Breast epithelium (tissue), 4 donors: ENCODE measurements at regions not wholly inside any gene's neighbourhood (a gene's known extent, or its start where the extent isn't known, plus 50 kb on each side); places are given as distances from the start of the nearest gene placed in this dataset.

Experiments used
- DNase-seq, 2 donors: peaks; one replicate each; pipeline ENCODE4 v3.0.0-alpha.2; 2019; ENCODE audit warnings: low spot score in 2 of 2
- H3K27ac ChIP-seq, 2 donors: fragments of 200-600 bp; sonication (generic) in 1 of 2; one replicate each; pipeline ENCODE4 v1.5.1; 2016 to 2019; ENCODE audit warnings: mild to moderate bottlenecking in 1 of 2
- H3K27me3 ChIP-seq, 2 donors: fragments of 200-600 bp; sonication (generic) in 1 of 2; one replicate each; pipeline versions ENCODE4 v1.5.1 to v1.6.0; 2017 to 2019; ENCODE audit warnings: control low read depth in 1 of 2, mild to moderate bottlenecking in 1 of 2
- H3K36me3 ChIP-seq: fragments of 200-600 bp; one replicate; pipeline ENCODE4 v1.5.1; 2019
- H3K4me1 ChIP-seq, 2 donors: fragments of 200-600 bp; sonication (generic); one replicate each; pipeline ENCODE4 v1.5.1; 2016 to 2019; ENCODE audit warnings: control low read depth in 1 of 2
- H3K4me3 ChIP-seq, 3 donors: fragments of 200-600 bp; sonication (generic); 1 replicate in 2 of 3; 2 replicates in 1 of 3; pipeline ENCODE4 v1.5.1; 2016 to 2019; ENCODE audit warnings: mild to moderate bottlenecking in 3 of 3, moderate library complexity in 2 of 3
- H3K9me3 ChIP-seq, 2 donors: fragments of 200-600 bp; sonication (generic) in 1 of 2; one replicate each; pipeline ENCODE4 v1.5.1; 2016 to 2019; ENCODE audit warnings: control low read depth in 1 of 2
- POLR2A ChIP-seq: fragments of 450-650 bp; IDR thresholded peaks from one replicate; pipeline ENCODE4 v1.6.1; 2016; ENCODE audit warnings: antibody characterized with exemption, mild to moderate bottlenecking, moderate library complexity
- POLR2AphosphoS5 ChIP-seq, 3 donors: sonication (generic); formaldehyde crosslinking; IDR thresholded peaks; one replicate each; pipeline ENCODE4 v1.6.1; 2017; ENCODE audit warnings: antibody characterized with exemption in 3 of 3
- intact Hi-C: fragments of 100-400 bp; cut with DNase I; formaldehyde crosslinking; loops from one replicate; pipeline ENCODE4 v1.15.1; 2023; ENCODE audit warnings: low total_unique reads
- TF ChIP-seq, protein P1 (sequence below), 3 donors: fragments of 450-650 bp; IDR thresholded peaks; one replicate each; pipeline ENCODE4 v1.5.1; 2016 to 2017; ENCODE audit warnings: antibody characterized with exemption in 3 of 3, mild to moderate bottlenecking in 3 of 3, moderate library complexity in 3 of 3

DNA sequence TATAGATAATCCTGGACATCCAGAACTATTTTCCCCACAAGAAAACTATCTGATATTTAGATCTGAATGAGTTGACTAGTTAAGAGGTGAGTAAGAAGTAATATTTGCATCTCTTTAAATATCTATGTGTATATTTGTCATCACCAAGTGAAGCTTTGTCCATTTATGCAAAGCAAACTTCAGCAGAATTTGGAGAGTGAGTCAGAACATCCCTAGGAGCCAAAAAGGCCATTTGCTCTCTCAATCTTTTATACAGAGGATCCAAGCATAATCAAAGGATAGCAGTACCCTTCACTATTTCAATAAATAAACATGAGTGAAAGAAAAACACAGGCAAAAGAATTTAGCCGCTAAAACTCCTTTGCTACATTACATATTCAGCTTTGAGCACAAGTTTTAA is 454.4 kb downstream of the NR2F1-AS1 start:
- Histone ChIP-seq H3K27ac (no peak overlapping the region), H3K9me3 (no peaks in the 10 kb centered on the region), H3K4me1 (no peaks in the 10 kb centered on the region), H3K36me3 (no peaks in the 10 kb centered on the region), H3K27me3 (no peaks in the 10 kb centered on the region), H3K4me3 (no peak overlapping the region)
- no peak for DNase-seq
- TF ChIP-seq POLR2A (no peak), POLR2AphosphoS5 (IDR thresholded peaks at IDR 0.05) (no peak)
- TF ChIP-seq, protein P1, sequence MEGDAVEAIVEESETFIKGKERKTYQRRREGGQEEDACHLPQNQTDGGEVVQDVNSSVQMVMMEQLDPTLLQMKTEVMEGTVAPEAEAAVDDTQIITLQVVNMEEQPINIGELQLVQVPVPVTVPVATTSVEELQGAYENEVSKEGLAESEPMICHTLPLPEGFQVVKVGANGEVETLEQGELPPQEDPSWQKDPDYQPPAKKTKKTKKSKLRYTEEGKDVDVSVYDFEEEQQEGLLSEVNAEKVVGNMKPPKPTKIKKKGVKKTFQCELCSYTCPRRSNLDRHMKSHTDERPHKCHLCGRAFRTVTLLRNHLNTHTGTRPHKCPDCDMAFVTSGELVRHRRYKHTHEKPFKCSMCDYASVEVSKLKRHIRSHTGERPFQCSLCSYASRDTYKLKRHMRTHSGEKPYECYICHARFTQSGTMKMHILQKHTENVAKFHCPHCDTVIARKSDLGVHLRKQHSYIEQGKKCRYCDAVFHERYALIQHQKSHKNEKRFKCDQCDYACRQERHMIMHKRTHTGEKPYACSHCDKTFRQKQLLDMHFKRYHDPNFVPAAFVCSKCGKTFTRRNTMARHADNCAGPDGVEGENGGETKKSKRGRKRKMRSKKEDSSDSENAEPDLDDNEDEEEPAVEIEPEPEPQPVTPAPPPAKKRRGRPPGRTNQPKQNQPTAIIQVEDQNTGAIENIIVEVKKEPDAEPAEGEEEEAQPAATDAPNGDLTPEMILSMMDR (IDR thresholded peaks at IDR 0.05) = no peak
- intact Hi-C loops = no loop called here

DNA sequence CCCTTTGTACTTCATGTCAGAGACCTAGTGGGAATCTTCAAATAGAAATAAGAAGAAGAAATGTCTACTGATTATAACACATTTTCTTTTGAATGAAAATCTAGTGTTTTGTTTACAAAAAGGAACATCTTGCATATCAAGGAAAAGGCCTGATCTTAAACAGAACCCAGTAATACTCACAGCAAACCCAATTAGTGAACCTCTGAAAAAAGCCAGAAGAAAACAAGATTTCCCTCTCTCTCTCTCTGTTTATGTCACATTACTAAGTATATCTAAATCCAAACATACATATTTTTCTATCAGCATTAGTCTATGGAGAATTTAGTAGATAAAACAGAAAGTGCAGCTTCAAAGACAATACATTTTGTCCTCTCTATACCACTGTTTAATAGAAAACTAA is 457.9 kb downstream of the NR2F1-AS1 start:
- Histone ChIP-seq H3K36me3 (no peaks in the 10 kb centered on the region), H3K4me3 (no peak overlapping the region), H3K27ac (no peak overlapping the region), H3K4me1 (no peaks in the 10 kb centered on the region), H3K27me3 (no peaks in the 10 kb centered on the region), H3K9me3 (no peaks in the 10 kb centered on the region)
- TF ChIP-seq, protein P1 (IDR thresholded peaks at IDR 0.05) = no peak
- TF ChIP-seq POLR2A (no peak), POLR2AphosphoS5 (IDR thresholded peaks at IDR 0.05) (no peak)
- intact Hi-C loops = no loop called here
- no peak for DNase-seq

DNA sequence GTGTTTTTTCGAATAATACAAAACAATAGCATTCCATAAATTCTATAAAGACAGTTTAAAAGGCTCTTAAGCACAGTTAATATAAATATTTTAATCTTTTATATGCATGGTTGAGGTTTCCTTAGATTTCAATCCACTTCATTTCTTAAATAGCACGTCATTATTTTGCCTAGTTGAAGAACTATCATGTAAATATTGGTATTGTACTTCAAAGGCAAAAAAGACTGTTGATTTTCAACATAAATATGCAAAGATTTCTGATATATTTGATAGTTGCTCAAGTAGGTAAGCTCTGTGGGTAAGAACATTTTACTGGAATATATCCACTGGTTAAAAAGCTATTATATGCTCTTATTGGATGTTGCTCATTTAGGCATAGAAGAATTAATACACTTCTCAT is 458.6 kb downstream of the NR2F1-AS1 start:
- no peak for TF ChIP-seq POLR2A
- TF ChIP-seq POLR2AphosphoS5 (IDR thresholded peaks at IDR 0.05) = no peak
- TF ChIP-seq, protein P1 (IDR thresholded peaks at IDR 0.05) = no peak
- no peaks in the 10 kb centered on the region for H3K36me3 ChIP-seq
- no peak for DNase-seq
- intact Hi-C loops = no loop called here
- no peak overlapping the region for H3K27ac ChIP-seq
- H3K4me1 ChIP-seq = no peaks in the 10 kb centered on the region
- no peak overlapping the region for H3K4me3 ChIP-seq
- H3K27me3 ChIP-seq = no peaks in the 10 kb centered on the region
- H3K9me3 ChIP-seq = no peaks in the 10 kb centered on the region

DNA sequence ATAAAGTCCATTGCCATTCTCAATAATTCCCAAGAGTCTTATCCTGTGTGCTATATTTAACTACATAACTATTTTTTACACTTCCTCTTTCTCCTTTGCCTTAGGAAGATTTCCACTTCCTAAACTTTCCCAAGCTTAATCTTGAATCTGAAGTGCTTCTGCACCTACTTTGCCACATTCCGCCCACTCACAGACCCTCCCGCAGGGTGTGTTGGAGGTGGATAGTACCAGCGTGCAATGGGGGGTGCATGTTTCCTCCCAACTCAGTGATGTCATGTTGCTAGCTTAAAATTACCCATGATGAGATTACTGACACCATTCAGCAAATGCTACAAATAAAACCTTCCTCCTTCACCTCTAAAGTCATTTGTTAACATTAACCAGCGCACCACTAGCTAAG is 460.2 kb downstream of the NR2F1-AS1 start:
- intact Hi-C loops = no loop called here
- H3K27me3 ChIP-seq = no peaks in the 10 kb centered on the region
- no peak overlapping the region for H3K27ac ChIP-seq
- no peaks in the 10 kb centered on the region for H3K4me1 ChIP-seq
- no peak for DNase-seq
- H3K4me3 ChIP-seq = no peak overlapping the region
- no peaks in the 10 kb centered on the region for H3K9me3 ChIP-seq
- TF ChIP-seq, protein P1 (IDR thresholded peaks at IDR 0.05) = no peak
- TF ChIP-seq POLR2A (no peak), POLR2AphosphoS5 (IDR thresholded peaks at IDR 0.05) (no peak)
- no peaks in the 10 kb centered on the region for H3K36me3 ChIP-seq

DNA sequence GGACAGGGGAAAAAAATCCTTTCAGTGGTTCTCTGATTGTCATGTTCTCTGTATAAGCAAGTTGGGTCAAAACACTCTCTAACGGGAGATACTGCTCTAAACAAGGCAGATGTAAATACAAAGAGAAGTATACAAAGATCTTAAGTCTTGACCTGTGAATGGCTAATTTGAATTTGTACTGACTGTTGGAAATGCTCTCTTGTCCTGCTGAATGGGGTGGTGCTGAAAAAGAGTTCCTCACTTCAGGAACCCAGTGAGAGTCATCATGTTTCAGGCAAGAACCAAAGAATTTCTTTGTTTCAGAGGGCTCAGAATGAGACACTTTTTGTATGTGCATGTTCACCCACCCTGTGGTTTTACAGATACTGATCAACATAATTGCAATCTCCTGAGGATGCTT is 461.0 kb downstream of the NR2F1-AS1 start:
- DNase-seq = no peak
- intact Hi-C loops = no loop called here
- H3K4me1 ChIP-seq = no peaks in the 10 kb centered on the region
- H3K9me3 ChIP-seq = no peaks in the 10 kb centered on the region
- no peaks in the 10 kb centered on the region for H3K36me3 ChIP-seq
- H3K27ac ChIP-seq = no peak overlapping the region
- H3K27me3 ChIP-seq = no peaks in the 10 kb centered on the region
- no peak for TF ChIP-seq POLR2A
- H3K4me3 ChIP-seq = no peak overlapping the region
